Chondrocyte (in vitro differentiated cells): ENCODE measurements at regions not wholly inside any gene's neighbourhood (a gene's known extent, or its start where the extent isn't known, plus 50 kb on each side); places are given as distances from the start of the nearest gene placed in this dataset.

Source experiments
- DNase-seq: peaks from one replicate; pipeline ENCODE4 v3.0.0; 2021; ENCODE audit warnings: mixed read lengths, low spot score
- H3K27ac Mint-ChIP-seq: one replicate; pipeline ENCODE4 v1.8.0; 2021; ENCODE audit warnings: mild to moderate bottlenecking, moderate library complexity, mixed read lengths; ENCODE audit not compliant: unreplicated experiment
- H3K27me3 Mint-ChIP-seq: 2 replicates; pipeline ENCODE4 v1.8.0; 2021; ENCODE audit warnings: low read depth, mixed read lengths
- H3K36me3 Mint-ChIP-seq: 2 replicates; pipeline ENCODE4 v1.8.0; 2021; ENCODE audit warnings: low read depth, mixed read lengths
- H3K4me1 Mint-ChIP-seq: 2 replicates; pipeline ENCODE4 v1.8.0; 2021; ENCODE audit warnings: low read depth, mild to moderate bottlenecking, mixed read lengths
- H3K4me3 Mint-ChIP-seq: one replicate; pipeline ENCODE4 v1.8.0; 2021; ENCODE audit warnings: mild to moderate bottlenecking, moderate library complexity, mixed read lengths; ENCODE audit not compliant: unreplicated experiment
- H3K9me3 Mint-ChIP-seq: 2 replicates; pipeline ENCODE4 v1.8.0; 2021; ENCODE audit warnings: low read depth, mixed read lengths
- CTCF ChIP-seq: fragments of 200-600 bp; sonication (generic); IDR thresholded peaks from 2 replicates; pipeline ENCODE4 v1.5.0; 2021; ENCODE audit warnings: antibody characterized with exemption, mild to moderate bottlenecking, moderate library complexity

- DNase-seq, result no peak
- Mint-ChIP-seq H3K27ac (no peak overlapping the region), H3K9me3 (no peaks in the 10 kb centered on the region), H3K4me3 (no peak overlapping the region), H3K36me3 (no peaks in the 10 kb centered on the region), H3K27me3 (no peaks in the 10 kb centered on the region), H3K4me1 (peaks cover 15% of the 10 kb centered on the region)
- TF ChIP-seq CTCF, result no peak
These were observed 1139.7 kb upstream of the TMEFF2 start for GRCh38 chr2:193334401-193334800.

DNA sequence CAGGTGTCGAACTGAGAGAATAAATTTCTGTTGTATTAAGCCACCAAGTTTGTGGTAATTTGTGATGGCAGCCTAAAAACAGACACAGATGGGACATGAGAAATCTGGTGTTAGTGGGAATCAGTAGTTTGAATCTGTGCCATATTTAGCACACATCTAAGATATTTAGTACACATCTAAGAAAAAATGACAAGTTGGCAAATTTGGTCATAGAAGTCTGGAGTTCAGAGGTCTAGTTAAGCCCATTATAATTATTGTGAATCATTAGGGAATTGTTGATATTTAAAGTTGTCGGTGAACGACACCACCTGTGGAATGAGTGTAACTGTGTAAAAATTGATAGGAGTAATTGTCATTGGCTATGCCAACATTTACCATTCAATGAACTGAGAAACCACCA is 1138.8 kb upstream of the TMEFF2 start:
- no peaks in the 10 kb centered on the region for H3K9me3 Mint-ChIP-seq
- no peak for DNase-seq
- no peaks in the 10 kb centered on the region for H3K36me3 Mint-ChIP-seq
- no peak overlapping the region for H3K4me3 Mint-ChIP-seq
- no peaks in the 10 kb centered on the region for H3K27me3 Mint-ChIP-seq
- H3K4me1 Mint-ChIP-seq, result peaks cover 15% of the 10 kb centered on the region
- no peak for TF ChIP-seq CTCF
- H3K27ac Mint-ChIP-seq, result no peak overlapping the region

- no peak overlapping the region for H3K27ac Mint-ChIP-seq
- DNase-seq, result no peak
- TF ChIP-seq CTCF, result no peak
- no peak overlapping the region for H3K4me3 Mint-ChIP-seq
- no peaks in the 10 kb centered on the region for H3K9me3 Mint-ChIP-seq
- no peaks in the 10 kb centered on the region for H3K36me3 Mint-ChIP-seq
- H3K4me1 Mint-ChIP-seq, result peaks cover 15% of the 10 kb centered on the region
- no peaks in the 10 kb centered on the region for H3K27me3 Mint-ChIP-seq
These were observed 1138.2 kb upstream of the TMEFF2 start for GRCh38 chr2:193332941-193333340.

DNA sequence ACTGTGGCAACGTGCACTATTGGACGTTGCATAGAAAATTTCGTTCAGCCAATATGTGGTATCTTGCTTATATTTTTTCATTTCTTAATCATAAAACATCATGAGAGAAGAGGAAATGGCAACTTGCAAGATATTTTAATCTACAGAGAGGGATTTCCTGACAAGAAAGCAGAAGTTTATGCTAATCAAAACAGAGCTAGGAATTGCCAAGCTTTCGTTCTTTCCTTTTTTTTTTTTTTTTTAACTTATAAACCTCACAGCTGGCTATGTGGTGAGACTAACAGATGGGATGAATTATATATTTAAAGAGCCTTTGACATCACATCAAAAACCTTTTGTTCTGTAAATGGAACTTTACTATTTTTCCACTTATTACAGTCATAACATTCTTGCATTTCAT is 1136.9 kb upstream of the TMEFF2 start:
- Mint-ChIP-seq H3K27me3 (no peaks in the 10 kb centered on the region), H3K4me1 (peaks cover 15% of the 10 kb centered on the region), H3K36me3 (no peaks in the 10 kb centered on the region), H3K9me3 (no peaks in the 10 kb centered on the region), H3K4me3 (no peak overlapping the region), H3K27ac (no peak overlapping the region)
- no peak for DNase-seq
- no peak for TF ChIP-seq CTCF

DNA sequence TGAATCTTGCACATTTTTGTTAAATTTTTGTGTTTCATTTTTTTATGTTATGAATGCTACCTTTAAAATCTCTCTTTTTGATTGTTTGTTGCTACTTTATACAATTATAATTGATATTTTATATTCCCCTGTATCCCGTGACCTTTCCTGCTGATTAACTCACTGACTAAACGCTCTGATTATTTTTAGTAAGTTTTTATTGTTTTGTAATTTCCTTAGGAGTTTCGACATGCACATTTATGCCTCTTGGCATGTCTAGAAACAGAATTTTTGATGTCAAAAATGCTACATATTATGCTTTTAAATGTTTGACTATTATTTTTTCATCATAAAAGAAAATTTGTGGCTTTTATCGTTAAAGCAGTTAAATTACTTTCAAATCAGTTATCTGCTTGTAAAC is 1131.6 kb upstream of the TMEFF2 start:
- no peak for TF ChIP-seq CTCF
- no peak for DNase-seq
- no peaks in the 10 kb centered on the region for H3K27me3 Mint-ChIP-seq
- no peaks in the 10 kb centered on the region for H3K4me1 Mint-ChIP-seq
- H3K4me3 Mint-ChIP-seq, result no peak overlapping the region
- H3K36me3 Mint-ChIP-seq, result no peaks in the 10 kb centered on the region
- H3K27ac Mint-ChIP-seq, result no peak overlapping the region
- H3K9me3 Mint-ChIP-seq, result peaks cover 3% of the 10 kb centered on the region
